GM21367 (cell line): ENCODE measurements at regions not wholly inside any gene's neighbourhood (a gene's known extent, or its start where the extent isn't known, plus 50 kb on each side); places are given as distances from the start of the nearest gene placed in this dataset.
"Not testable (repeated sequence)": the region's sequence is repeated elsewhere in the genome, so short reads cannot be mapped to it uniquely, and the experiment has no call there.

Experiments used
- ATAC-seq: cut with Tn5 transposase; IDR thresholded peaks from one replicate; pipeline ENCODE4 v1.9.1; 2021; ENCODE audit not compliant: unreplicated experiment

DNA sequence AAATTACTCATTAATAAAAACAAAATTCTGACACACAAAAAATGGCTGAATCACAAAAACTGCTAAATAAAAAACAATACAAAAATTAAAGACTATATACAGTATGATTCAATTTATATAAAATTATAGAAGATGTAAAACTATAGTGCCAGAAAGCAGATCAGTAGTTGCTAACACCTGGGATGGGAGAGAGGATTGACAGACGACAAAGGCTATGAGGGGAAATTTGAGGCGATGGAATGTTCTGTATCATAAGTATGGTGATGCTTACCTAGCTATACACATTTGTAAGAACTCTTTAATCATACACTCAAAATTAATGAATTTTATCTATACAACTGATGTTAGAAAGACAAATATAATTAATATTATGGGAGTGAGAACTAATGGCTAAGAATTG lies 247.9 kb upstream of the GJE1 start:
- ATAC-seq: no peak

DNA sequence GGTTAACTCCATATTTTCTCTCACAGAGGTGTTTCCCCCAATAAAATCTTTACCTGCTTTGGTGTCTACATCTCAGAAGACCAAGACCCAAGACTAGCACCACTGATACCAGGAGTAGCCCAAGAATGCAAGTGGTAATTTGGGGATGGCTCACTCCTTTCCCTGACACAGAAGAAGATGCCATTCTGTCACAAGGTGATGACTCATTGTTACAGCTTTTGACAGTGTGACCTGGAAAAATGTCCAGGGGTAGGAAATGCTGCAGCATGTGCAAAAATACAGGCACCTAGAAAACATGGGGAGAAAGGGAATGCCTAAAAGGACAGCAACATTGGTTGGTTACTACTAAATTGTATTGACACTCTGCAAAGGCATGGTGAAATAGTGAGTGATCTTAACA lies 254.0 kb upstream of the GJE1 start:
- no peak for ATAC-seq

DNA sequence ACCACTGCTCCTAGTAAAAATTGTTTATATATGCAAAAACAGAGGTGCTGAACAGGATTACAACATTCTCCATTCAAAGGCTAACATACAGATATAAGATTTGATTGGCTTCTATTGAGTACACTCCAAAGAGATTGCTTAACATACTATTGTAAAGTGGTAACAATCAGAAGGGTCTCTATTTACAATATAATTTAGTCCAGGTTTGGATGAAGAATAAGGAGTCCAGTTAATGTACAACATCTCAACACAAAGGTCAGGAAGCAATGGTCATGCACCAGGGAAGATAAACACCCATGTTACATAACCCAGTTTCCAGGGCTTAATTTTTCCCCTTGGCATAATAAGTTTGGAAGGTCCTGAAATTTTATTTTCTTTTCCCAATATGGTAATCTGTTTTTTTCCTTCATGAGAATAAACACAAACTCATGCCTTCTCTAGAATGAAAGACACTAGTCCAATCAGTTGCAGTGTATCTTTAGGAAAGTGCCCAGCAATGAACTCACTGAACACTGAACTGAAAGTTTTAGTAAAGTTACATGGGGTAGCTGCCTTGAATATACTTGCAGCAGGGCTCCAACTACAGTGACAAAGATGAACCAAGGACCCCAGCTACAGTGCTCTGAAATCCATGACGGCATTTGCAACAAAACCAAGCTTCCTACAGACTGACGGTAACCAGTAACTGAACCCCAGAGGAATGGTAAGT lies 255.3 kb upstream of the GJE1 start:
- ATAC-seq: no peak

DNA sequence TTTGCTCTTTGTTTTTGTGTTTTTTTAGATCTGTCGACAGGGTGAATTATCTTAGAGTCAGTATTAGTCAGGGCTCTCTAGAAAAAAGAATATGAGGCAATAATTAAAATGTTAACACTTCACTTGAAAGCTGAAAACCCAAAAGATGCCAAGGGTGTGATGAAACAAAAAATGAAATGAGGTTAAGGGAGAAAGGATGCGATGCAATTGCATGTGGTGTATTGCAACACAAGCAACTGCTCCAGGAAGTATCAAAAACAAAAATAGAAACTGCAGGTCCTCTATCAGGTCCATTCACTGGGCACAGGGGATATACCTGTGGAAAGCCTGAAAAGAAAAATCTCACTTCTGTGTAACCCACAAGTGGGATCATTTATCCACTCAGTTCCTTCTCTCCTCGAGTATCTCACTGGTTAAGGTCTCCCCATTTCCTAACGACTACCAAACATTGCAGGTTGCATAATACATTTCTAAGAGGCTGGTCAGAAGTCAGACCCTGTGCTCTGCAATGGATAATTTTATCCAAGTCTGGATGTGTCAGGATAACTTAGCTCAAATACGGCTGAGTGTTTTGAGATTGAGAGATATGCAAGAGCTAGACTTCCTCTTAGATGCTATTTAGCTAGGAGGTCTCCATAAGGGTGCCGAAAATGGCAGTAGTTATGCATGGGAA lies 257.7 kb upstream of the GJE1 start:
- no peak for ATAC-seq

DNA sequence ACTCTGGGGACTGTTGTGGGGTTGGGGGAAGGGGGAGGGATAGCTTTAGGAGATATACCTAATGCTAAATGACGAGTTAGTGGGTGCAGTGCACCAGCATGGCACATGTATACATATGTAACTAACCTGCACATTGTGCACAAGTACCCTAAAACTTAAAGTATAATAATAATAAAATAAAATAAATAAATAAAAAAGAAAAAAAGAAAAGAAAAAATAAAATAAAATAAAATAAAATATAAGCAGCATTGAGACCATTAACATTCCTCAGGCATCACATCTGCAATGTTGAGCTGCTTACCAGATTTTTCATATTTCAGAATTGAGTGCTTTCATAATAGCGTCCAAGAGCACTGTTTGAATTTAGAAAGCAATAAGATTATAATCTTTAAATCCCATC lies 263.2 kb upstream of the GJE1 start:
- not testable (repeated sequence) for ATAC-seq

DNA sequence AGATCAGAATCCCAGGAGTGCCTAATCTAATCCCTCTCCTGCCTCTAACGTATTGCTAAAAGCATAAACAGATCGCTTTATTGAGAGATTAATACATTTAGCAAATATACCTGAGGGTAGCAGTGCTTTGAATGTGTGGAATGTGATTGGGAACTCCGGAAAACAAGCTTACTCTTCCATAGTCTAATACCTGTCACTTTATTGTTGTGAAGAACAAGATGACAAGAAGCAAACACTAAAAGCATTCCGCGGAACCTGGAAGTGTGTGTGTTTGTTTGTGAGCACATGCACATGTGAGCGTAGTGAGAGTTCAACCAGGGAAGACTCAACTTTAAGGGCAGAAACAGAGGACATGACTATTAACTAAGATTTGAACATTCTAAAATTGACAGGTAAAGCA lies 265.0 kb upstream of the GJE1 start:
- no peak for ATAC-seq

DNA sequence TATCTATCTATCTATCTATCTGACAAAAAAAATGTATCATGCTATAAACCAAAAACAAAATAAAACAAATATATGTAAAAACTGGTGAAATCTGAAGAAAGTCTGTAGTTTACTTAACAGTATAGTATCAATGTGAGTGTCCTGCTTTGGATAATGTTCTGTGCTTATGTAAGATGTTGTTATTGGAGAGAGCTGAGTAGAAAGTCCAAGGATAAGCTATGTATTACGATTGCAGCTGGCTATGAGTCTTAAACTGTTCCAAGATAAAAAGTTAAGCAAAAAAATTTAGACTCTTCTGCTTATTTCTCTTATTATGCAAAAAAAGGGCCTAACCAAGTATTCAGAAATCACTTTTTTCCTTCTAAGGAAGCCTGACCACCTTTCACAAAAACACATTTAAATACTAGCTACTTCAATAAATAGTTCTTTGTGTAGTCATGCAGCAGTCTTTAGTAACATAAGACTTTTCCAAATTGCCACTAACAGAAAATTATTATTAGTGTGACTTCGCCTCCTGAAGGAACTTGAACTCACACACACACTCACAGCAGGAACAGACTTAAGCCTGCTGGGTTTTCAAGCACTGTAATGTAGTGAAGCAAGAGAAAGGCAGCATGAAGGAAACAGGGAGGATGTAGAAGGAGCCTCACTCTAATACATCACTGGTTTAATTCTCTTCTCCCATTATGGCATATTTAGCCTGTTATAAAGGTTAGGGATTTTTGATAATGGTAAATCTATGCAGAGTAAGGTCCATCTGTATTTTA lies 265.8 kb upstream of the GJE1 start:
- no peak for ATAC-seq

DNA sequence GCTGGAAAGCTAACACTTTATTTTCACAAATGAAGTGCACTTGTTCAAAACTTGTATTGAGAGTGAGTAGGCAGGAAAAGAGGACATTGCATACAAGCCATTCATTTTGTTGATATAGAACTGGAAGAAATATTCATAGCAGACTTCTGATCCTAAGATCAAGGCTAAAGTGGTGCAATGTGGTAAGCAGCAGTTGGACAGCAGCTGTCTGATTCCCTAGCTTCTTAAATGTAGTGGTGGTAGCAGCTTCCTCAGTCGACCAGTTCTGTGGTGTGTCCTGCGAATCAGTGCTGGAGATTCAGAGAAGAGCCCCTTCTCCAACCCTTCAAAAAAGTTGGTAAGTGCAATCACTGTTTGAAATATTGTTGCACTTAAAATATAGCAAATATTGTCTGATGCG lies 281.7 kb upstream of the GJE1 start:
- ATAC-seq: no peak

DNA sequence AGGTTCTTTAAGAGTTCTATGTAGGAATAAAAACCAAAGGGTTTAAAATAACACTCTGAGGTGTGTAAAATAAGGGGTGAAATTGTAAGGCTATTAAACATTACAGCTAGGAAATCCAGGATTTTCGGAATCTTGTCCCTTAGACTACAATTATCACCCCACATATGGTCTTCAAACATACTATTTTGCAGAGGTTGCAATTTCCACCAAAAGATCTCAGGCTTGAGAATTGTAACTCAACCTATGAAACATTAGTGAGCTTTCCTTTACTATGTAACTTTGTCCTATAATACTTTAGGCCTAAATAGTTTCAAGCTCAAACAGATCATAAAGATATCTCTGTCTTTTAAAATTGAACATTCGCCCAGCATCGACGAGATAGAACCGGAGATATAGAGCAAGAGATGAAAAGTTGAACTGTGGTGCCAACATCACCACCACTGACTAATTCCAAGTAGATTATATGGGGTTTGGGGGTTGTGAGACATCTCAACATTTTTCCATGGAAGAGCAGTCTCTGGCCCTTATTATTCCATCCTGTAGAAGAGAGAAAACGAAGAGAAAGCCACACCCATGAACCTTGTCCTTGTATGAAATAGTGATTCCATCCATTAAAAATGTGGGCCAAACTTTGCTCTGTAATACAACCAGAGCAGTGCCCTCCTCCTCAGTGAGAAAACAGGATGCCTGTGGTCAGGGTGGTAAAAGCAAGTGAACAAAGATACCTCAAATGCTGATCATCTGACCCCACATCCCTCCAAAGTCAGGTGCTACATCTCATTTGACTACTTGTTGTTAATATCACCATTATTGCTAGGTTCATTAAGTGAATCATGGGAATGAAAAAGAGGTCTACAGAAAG lies 284.5 kb upstream of the GJE1 start:
- no peak for ATAC-seq

DNA sequence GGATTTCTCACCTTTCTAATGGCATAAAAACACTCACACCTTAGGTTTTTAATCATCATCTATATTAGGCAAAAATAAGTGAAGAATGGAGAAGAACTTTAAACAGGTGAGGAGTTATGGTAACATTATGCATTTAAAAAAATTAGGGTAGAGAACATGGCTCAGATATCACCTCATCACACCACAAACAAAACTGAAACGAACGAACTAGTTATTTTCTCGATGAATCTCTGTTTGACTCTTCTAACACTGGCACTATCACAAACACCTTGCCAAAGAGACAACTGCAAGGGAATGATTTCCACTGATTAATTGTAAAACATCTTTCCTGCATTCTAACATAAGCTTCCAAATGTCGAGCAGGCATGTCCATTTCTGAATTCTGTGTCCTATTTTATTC lies 286.1 kb upstream of the GJE1 start:
- ATAC-seq: no peak

DNA sequence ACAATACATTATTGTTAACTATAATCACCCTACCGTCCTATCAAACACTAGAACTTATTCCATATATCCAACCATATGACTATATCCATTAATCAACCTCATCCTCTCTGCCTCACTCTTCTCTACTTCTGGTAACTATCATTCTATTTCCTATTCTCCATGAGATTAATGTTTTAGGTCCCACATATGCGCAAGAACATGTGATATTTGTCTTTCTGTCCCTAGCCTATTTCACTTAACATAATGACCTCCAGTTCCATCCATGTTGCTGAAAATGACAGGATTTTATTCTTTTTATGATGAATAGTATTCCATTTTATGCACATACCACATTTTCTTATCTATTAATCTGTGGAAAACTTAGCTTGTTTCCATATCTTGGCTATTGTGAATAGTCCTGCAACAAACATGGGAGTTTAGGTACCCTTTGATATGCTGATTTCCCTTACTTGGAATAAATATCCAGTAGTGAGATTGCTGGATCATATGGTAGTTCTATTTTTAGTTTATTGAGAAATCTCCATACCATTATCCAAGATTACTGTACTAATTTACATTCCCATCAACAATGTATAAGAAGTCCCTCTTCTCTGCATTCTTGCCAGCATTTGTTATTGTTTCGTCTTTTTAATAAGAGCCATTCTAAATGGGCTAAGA lies 289.4 kb upstream of the GJE1 start:
- no peak for ATAC-seq

DNA sequence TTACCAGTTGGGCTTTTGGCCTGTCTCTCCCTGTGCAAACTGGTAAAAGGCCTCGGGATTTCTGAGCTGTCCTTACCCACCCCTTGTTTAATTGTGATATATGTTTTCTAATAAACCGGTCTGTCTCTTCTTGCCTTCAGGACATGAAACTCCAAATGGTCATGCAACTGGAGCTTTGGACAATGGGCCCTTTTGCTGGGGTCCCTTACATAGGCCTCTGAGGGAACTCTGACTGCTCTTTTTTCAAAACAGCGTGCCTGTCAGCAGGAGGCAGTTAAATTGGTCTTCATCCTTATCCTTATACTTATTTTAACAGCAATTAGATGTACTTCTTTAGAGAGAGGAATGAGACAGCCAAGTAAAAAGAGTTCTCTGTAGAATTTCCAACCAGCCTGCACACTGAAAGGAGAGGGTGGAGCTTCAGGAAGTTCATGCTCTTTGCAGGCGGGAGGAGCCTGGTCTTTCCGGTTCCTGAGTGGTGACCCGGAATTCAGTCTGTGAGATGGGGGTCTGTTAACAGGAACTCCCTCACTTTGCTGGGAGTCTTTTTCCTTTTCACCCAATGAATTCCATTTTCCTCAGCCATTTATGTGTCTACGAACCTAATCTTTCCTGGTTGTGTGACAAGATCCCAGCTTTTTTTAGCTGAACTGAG lies 299.6 kb upstream of the GJE1 start:
- ATAC-seq: no peak

DNA sequence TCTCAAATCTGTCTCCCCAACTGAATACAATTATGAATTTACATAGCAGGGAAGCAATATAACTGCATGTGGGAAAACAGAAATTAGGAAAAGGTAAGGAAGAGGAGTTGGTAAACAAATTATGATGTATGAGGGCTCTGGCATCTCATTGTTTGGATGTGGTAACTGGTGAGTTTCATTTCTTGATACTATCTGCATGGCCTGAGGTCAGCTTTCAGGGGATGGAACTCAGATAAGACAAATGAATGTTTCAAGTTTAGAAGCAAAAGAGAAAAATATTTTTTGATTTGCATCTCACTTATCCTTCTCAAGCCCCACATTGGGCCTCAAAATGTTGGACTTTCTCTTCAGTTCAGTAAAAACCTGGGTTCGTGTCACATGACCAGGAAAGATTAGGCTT lies 302.2 kb upstream of the GJE1 start:
- no peak for ATAC-seq

DNA sequence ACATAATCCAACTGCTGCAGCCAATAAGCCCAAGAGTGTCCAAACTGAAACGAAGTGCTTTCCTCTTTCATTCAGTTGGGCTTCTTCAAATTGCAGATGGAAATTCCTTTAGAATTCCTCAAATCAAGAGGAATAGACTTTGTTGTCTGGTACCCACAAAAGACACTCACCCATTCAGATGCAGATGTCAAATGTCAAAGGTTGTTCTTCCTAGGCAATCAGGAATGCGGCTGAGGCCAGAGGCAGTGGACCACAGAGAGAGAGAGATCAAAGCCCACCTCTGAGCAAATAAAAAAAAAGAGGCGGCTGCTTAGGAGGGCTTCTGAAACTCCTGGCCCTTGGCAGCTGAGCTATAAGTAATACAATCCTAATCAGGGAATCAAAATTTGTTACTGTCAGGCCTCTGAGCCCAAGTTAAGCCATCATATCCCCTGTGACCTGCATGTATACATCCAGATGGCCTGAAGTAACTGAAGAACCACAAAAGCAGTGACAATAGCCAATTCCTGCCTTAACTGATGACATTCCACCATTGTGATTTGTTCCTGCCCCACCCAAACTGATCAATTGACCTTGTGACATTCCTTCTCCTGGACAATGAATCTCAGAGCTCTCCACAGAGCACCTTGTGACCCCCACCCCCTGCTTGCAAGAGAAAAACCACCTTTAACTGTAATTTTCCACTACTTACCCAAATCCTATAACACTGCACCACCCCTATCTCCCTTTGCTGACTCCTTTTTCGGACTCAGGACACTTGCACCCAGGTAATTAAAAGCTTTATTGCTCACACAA lies 303.0 kb upstream of the GJE1 start:
- no peak for ATAC-seq

DNA sequence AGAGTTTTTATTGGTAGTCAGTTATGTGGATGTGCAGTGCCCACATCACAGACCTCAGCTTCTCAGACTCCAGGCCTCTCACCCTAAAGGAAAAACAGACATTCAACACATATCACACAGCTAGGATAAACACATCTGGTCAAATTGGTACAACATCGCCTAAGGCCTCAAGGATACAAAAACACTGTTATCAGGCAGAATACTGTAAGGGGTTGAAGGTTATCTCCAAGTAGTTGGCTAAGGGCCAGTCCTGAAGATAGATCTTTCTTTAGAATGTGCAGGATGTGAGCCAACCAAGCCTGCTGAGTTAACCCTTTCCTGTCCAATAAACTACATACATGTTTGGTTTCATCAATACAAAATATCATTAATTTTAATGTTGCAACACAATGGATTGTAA lies 308.4 kb upstream of the GJE1 start:
- no peak for ATAC-seq

DNA sequence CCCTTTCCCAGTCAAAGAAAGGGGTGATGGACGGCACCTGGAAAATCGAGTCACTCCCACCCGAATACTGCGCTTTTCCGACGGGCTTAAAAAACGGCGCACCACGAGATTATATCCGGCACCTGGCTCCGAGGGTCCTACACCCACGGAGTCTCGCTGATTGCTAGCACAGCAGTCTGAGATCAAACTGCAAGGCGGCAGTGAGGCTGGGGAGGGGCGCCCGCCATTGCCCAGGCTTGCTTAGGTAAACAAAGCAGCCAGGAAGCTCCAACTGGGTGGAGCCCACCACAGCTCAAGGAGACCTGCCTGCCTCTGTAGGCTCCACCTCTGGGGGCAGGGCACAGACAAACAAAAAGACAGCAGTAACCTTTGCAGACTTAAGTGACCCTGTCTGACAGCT lies 317.7 kb upstream of the GJE1 start:
- not testable (repeated sequence) for ATAC-seq

DNA sequence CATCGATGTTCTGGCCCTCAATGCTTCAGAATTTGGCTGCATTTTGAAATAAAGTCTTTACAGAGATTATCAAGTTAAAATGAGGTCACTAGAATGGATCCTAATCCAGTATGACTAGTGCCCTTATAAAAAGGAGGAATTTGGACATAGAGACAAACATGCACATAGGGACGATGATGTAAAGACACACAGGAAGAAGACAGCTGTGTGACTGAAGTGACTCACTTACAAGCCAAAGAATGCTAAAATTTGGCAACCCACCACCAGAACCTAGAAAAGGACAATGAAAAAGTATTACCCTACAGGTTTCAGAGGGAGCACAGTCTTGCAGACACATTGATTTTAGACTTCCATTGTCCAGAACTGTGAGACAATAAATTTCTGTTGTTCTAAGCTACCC lies 322.8 kb upstream of the GJE1 start:
- ATAC-seq: no peak

DNA sequence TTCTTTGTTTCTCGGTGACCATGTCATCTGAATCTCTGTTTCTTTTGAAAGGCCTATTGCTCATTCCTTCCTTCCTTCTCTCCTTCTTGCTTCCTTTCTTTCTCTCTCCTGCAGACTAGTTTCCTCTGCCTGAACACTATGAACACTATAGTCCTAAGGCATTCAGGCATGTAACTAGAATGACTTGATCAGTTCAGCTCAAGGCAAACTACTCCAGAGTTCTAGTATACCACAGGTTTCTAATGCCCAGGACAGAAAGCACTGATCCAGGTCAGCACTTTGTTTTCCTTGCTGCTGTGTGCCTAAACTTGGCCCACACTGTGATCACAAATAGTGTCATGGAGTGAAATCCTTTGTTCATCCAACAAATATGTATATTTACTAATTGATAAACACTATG lies 324.1 kb upstream of the GJE1 start:
- ATAC-seq: no peak

DNA sequence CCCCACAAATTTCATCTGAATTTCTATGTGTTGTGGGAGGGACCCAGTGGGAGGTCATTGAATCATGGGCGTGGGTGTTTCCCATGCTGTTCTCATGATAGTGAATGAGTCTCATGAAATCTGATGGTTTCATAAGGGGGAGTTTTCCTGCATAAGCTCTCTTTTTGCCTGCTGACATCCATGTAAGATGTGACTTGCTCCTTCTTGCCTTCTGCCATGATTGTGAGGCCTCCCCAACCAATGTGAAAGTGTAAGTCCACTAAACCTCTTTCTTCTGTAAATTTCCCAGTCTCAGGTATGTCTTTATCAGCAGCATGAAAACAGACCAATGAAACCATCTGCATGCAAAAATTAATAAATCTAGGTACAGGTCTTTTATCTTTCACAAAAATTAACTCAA lies 331.8 kb upstream of the GJE1 start:
- ATAC-seq: not testable (repeated sequence)
